Amniotic epithelial cell (primary cell): ENCODE measurements at regions not wholly inside any gene's neighbourhood (a gene's known extent, or its start where the extent isn't known, plus 50 kb on each side); places are given as distances from the start of the nearest gene placed in this dataset.
A peak's percentile ranks its signal among the peaks of the same experiment; 100 is the strongest.
"Not testable (repeated sequence)": the region's sequence is repeated elsewhere in the genome, so short reads cannot be mapped to it uniquely, and the experiment has no call there.

Experiments
- DNase-seq: peaks from one replicate; pipeline ENCODE4 v3.0.0-alpha.2; 2010; ENCODE audit warnings: low read depth

DNA sequence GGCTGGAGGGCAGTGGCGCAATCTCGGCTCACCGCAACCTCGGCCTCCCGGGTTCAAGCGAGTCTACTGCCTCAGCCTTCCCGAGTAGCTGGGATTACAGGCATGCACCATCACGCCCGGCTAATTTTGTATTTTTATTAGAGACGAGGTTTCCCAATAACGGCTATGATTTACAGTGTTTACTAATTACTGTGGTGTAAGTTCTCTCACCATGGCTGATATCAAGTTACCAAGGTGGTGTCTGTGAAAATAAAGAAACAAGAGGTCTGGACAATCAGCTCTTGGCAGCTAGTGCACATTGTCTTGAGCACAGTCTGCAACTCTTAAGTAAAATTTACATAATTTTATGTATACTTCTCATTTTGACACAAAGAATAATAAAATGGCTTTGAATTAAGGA, 385.5 kb upstream of the COX7C start:
- DNase-seq: no peak

DNA sequence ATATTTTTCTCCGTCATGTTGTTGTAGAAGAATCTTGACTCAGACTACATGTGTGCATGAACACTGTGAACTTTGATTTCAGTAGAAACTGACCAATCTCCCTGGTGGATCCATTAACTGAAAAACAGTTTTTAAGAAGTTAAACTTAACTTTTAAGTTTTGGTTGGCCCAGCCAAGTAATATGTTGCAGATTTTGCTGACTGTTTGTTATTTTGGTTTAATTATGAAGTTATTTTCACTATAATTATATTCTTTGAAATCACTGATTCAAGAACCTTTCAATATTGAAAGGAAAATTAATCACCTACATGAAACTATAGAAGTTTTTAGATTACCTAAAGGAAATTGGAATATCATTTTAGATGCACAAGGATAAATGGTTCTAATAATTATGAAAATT, 373.6 kb upstream of the COX7C start:
- no peak for DNase-seq

GRCh38 chr5:86257871-86258270, 359.9 kb upstream of the COX7C start:
- no peak for DNase-seq

- DNase-seq: not testable (repeated sequence)
Observed at GRCh38 chr5:86284400-86285190, 333.1 kb upstream of the COX7C start.

DNA sequence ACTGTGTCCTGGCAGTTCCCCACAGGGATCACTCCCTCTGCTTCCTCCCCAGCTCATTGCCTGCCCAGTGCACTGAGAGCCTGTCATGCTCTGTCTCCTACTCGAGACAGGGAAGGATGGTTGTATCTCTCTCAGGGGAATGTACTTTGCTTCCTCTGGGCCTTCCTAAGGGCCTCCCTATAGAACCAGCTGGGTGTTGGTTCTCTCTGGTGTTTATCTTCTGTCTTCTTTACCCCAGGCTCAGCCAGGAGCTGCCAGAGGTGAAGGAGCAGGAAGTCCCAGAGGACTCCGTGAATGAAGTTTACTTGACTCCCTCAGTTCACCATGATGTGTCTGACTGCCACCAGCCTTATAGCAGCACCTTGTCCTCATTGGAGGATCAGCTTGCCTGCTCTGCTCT, 330.3 kb upstream of the COX7C start:
- DNase-seq: not testable (repeated sequence)

GRCh38 chr5:86289786-86290185, 328.0 kb upstream of the COX7C start:
- not testable (repeated sequence) for DNase-seq

- not testable (repeated sequence) for DNase-seq
Observed at GRCh38 chr5:86292811-86293210, 324.9 kb upstream of the COX7C start.

GRCh38 chr5:86302643-86303042, 315.1 kb upstream of the COX7C start:
- not testable (repeated sequence) for DNase-seq

GRCh38 chr5:86305050-86305449, 312.7 kb upstream of the COX7C start:
- peak; percentile 0 for DNase-seq

- DNase-seq: no peak
Observed at GRCh38 chr5:86314951-86315350, 302.8 kb upstream of the COX7C start.

- no peak for DNase-seq
Observed at GRCh38 chr5:86320266-86320665, 297.5 kb upstream of the COX7C start.

GRCh38 chr5:86329318-86329717, 288.4 kb upstream of the COX7C start:
- DNase-seq: no peak

DNA sequence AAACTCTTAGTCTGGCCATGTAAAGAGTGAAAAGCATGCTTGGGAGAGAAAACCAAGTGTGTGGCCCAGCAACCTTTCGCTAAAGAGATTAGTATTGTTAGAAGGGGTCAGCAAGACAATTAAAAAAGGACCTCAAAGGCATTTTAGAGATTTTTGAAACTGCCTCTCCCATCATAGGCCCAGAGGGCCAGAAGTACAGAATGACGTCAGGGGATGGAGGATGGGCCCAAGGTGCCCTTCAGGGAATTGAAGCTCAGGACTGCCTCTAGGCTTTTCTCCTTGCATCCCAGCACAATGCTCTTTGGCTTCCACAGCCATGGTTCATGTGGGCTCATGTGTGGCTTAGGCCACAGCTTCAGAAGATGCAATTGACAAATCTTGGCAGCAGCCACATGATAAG, 287.0 kb upstream of the COX7C start:
- DNase-seq: no peak

DNA sequence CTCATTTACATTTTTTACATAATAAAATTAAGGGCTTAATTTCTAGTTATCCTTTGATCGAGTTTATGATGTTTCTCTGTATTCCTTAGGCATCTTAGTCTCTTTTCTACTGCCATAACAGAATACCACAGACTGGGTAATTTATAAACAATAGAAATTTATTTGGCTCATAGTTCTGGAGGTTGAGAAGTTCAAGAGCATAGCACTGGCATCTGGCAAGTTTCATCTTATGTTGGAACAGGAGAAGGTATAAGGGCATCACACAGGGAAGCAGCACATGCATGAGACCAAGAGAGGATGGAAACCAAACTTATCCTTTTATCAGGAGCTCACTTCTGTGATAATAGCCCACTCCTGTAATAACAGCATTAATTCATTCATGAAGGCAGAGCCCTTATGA, 284.9 kb upstream of the COX7C start:
- no peak for DNase-seq

GRCh38 chr5:86337667-86338460, 279.9 kb upstream of the COX7C start:
- DNase-seq: no peak

GRCh38 chr5:86354664-86355063, 263.1 kb upstream of the COX7C start:
- no peak for DNase-seq

DNA sequence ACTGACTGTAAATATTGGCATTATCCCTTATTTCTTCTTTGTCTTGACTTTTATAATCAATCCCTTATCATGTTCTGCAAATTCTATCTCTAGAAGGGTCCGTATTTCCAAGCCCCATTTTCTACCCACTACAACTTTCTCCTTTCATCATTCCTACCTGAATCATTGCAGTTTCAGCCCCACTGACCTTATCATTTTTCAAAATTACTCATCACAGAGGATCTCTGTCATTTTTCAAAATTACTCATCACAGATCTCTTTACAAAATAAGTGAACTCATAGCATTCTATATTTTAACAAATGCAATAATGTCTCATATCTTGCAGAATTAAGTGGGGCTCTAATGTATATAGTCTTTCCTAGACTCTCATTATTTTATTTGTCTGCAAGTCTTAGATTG, 256.9 kb upstream of the COX7C start:
- DNase-seq: no peak

- DNase-seq: no peak
Observed at GRCh38 chr5:86371061-86371460, 246.7 kb upstream of the COX7C start.

DNA sequence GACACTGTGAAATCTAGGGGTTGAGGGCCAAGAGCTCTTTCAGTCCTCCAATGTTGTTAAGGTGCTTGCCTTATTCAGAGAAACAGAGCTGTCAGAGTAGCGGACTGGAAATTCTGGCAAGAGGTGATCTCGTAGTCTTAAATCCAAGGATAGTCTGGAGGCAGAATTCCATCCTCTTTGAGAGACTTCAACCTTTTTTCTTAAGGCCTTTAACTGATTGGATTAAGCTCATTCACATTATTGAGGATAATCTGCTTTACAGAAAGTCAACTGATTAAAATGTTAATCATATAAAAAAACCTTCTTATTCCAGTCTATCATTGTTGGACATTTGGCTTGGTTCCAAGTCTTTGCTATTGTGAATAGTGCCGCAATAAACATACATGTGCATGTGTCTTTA, 243.1 kb upstream of the COX7C start:
- DNase-seq: no peak

GRCh38 chr5:86376214-86376613, 241.5 kb upstream of the COX7C start:
- no peak for DNase-seq

GRCh38 chr5:86403190-86403589, 214.6 kb upstream of the COX7C start:
- no peak for DNase-seq

DNA sequence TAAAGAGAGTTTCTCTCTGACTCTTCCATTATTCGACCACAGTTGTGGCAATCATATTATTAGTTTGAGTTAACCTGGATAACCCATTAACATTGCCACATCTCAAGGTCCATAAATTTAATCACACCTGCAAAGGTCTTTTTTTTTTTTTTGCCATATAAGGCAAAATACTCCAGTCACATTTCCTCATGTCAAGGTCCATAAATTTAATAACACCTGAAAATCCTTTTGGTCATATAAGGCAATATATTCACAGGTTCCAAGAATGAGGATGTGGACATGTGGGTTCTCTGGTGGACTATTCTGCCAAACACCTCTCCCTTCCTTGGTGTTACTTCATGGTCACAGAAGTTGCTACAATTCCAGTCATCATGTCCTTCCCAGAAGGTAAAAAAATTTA, 213.5 kb upstream of the COX7C start:
- DNase-seq: no peak

DNA sequence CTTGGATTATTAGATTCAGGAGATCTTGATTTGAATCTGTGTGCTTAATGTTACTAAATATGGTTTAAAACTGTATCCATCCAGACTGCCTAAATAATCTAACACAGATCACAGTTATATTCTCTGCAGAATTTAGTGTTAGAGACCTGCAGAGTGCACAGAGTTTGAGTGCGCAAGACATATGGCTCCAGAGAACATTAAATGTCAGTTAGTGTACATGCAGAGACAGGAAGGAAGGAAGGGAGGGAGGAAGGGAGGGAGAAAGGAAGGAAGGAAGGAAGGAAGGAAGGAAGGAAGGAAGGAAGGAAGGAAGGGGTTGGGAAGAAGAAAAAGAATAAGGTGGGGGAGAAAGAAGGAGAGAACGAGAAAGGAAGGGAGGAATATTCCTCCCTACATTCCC, 210.0 kb upstream of the COX7C start:
- DNase-seq: no peak

DNA sequence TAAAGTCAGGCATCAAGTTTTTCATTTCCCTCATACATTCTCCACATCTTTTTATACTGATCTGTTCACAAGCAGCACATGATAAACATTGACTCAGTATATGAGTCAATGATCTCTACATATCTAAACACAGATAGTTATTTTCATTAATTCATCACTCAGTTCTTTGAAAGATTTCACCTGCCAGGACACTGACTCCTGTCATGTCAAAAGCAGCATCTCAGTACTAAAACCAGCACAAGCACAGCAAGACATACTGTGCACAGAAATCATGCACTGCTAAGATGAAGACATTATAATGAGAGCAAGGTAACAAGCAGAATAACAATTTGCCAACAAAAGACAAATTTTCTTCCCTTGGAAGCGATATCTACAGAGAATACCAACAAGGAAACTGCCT, 206.1 kb upstream of the COX7C start:
- no peak for DNase-seq
